HFF-Myc (cell line): ENCODE measurements at regions not wholly inside any gene's neighbourhood (a gene's known extent, or its start where the extent isn't known, plus 50 kb on each side); places are given as distances from the start of the nearest gene placed in this dataset.

Experiments used
- DNase-seq: peaks from one replicate; pipeline ENCODE4 v3.0.0-alpha.2; 2011; ENCODE audit warnings: low read depth; ENCODE audit errors: extremely low read depth
- H3K4me3 ChIP-seq: replicated peaks from 2 replicates; pipeline ENCODE4 v1.5.1; 2011; ENCODE audit warnings: low read depth, mild to moderate bottlenecking, control low read depth, low read length
- TF ChIP-seq, protein P1 (sequence below): IDR thresholded peaks from 2 replicates; pipeline ENCODE4 v1.5.1; 2012; ENCODE audit warnings: mild to moderate bottlenecking, low read depth, low read length, control low read depth; ENCODE audit errors: missing control alignments

DNA sequence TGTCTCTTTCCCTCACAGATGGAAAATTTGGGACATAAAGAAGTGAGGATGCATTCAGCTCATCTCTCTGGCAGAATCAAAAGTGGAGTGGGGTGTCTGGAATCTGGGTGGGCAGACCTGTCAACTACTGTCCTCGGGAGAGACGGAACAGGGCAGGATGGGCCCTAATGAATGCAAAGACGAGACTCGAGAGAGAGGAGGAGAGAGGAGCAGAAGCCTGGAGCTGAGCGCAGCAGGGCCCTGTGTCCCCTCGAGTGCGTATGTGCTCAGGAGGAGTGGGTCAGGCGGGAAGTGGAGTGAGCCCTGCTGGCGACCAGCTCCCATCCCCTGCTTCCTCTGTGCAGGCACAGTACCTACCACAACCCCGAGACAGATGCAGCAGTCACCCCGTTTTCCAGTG, 78.9 kb downstream of the TEX29 start:
- H3K4me3 ChIP-seq = no peak overlapping the region
- DNase-seq = no peak
- TF ChIP-seq, protein P1, sequence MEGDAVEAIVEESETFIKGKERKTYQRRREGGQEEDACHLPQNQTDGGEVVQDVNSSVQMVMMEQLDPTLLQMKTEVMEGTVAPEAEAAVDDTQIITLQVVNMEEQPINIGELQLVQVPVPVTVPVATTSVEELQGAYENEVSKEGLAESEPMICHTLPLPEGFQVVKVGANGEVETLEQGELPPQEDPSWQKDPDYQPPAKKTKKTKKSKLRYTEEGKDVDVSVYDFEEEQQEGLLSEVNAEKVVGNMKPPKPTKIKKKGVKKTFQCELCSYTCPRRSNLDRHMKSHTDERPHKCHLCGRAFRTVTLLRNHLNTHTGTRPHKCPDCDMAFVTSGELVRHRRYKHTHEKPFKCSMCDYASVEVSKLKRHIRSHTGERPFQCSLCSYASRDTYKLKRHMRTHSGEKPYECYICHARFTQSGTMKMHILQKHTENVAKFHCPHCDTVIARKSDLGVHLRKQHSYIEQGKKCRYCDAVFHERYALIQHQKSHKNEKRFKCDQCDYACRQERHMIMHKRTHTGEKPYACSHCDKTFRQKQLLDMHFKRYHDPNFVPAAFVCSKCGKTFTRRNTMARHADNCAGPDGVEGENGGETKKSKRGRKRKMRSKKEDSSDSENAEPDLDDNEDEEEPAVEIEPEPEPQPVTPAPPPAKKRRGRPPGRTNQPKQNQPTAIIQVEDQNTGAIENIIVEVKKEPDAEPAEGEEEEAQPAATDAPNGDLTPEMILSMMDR = no peak

DNA sequence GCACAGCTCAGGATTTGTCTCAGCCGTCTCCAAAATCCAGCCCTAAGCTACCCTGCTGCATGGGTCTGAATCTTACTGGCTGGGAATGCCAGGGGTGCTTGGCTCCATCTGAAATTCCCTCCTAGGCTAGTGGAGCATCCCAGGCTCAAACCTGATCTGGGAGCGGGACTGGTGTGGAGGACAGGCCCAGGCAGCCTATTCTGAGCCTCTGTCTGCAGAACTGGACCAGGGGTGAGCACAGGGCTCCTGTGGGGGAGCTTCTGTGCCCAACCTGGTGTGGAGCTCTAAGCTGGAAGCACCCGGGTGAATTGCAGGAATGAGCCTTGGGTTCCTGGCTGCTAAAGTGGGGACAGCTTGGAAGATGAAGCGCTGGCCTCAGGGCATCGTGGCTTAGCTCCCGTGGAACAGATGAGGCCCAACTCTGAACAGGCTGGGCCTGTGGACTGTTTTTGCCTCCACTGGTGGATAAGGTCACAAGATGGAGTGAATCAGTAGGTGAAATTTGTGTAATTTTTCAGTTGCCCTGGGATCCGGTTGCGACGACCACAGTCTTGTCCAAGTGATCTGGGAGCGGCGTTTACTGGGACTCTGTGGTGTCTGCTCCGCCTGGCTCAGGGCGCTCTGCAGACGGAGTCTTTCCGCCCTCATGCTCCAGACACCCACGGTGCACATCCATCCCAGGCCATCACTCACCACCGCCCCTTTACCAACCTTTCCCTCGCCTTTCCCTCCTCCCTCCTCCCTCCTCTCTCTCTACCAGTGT, 79.5 kb downstream of the TEX29 start:
- TF ChIP-seq, protein P1 = no peak
- H3K4me3 ChIP-seq = no peak overlapping the region
- DNase-seq = no peak

DNA sequence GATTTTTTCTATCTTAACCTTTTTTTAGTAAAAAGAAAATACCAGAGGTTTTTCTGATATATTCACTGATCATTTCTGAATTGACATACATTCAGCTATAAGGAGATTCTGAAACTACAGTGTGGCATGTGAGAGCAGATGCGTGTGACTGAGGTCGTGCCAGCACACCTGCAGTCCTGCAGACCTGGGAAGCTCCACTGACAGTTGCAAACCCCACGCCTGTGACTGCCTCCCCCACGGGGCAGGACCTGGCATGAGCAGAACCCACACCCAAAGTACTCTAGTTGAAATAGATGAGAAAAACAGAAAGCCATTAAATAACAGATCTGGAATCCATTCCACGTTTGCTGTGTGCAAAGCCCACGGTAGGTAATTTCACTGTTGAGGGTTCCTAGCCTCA, 80.7 kb downstream of the TEX29 start:
- no peak for DNase-seq
- TF ChIP-seq, protein P1 = no peak
- H3K4me3 ChIP-seq = no peak overlapping the region

DNA sequence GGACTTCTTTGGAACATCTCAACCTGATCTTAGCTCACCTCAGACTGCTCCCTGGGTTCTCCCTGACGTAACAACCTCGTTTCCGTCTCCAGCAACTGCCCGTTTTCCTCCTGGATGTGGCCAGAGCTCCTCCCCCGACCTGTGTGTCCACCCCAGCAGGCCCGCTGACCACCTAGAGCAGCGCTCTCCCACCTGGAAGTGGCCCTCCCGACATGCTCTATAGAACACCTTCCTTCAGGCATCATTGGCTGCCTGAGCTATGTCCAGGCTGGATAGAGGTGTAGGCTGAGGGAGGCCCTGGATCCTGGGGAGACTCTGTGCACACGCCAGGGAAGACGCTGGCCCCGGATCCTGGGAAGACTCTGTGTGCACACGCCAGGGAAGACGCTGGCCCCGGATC, 81.3 kb downstream of the TEX29 start:
- H3K4me3 ChIP-seq = no peak overlapping the region
- TF ChIP-seq, protein P1 = no peak
- no peak for DNase-seq

DNA sequence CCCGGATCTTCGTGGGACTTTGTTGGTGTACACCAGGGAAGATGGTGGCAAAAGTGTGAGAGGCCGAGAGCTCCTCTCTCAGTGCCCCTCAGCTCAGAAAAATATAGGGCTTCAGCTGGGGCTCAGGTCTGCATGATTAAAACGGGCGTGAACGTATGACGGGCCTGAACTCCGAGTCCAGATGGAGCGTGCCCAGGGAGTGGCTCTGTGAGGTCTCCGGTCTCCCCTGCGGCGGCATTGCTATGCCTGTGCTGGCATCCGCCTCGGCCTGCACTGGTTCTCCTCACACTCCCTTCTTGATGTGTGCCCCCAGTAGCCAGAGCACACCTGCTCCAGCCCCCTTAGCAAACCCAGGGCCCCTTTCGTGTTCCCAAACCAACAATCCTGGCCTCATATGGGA, 82.0 kb downstream of the TEX29 start:
- H3K4me3 ChIP-seq = no peak overlapping the region
- TF ChIP-seq, protein P1 = no peak
- DNase-seq = no peak

DNA sequence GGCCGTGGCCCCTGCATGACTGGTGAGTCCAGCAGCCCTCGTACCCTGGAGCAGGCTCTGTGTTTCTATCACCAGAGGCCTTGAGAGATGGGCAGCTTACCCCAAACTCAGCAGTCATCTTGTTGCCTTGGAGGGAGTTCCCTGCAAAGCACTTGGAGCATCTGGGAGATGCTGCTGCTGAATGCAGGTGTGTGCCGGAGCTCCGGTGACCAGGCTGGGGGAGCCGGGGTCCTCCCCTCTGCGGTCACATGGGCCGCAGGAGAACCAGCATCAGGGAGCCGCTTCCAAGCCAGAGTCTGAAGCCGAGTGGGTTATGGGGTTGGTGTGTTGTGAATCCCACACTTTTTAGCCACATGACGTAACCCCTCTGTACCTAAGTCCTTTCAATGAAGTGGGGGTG, 82.8 kb downstream of the TEX29 start:
- DNase-seq = no peak
- H3K4me3 ChIP-seq = no peak overlapping the region
- TF ChIP-seq, protein P1 = no peak

DNA sequence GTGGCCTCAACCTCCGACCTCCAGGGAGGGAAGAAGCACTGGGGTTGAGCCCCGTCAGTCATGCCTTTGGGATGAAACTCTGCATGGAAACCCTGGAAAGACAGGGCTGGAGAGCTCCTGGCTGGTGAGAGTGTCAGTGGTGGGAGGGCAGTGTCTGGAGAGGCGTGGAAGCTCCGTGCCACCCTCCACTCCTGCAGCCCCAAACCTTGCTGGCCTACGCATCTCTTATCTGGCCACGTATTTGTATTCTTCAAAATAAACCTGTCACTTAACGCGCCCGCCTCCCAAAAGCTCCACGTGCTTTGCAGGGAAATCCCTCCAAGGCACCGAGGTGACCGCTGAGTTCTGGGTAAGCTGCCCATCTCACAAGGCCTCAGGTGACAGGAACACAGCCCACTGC, 84.3 kb downstream of the TEX29 start:
- no peak for DNase-seq
- no peak overlapping the region for H3K4me3 ChIP-seq
- TF ChIP-seq, protein P1 = no peak
